ENCODE measurements at regions not wholly inside any gene's neighbourhood (a gene's known extent, or its start where the extent isn't known, plus 50 kb on each side); places are given as distances from the start of the nearest gene placed in this dataset.
"Not testable (repeated sequence)": the region's sequence is repeated elsewhere in the genome, so short reads cannot be mapped to it uniquely, and the experiment has no call there.

DNA sequence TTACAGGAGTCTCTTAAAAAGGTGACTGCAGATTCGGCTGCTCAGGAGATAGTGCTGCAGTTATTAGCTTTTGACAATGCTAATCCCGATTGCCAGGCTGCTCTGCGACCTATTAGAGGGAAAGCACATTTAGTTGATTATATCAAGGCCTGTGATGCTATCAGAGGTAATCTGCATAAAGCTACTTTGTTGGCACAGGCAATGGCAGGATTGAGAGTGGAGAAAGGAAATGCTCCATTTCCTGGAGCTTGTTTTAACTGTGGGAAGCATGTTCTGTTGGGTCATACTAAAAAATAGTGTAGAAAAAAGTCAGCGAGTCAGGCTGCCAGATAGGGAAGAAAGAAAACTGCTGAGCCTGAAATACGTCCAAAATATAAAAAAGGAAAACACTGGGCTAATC is 98.5 kb upstream of the EIF5 start:
- not testable (repeated sequence) for TF ChIP-seq CTCF, EZH2phosphoT487 (IDR thresholded peaks at IDR 0.05)
